Right ventricle myocardium superior (tissue), 1 donor: ENCODE measurements at regions not wholly inside any gene's neighbourhood (a gene's known extent, or its start where the extent isn't known, plus 50 kb on each side); places are given as distances from the start of the nearest gene placed in this dataset.

Experiments used
- ATAC-seq: fragments of 200-7000 bp; cut with Tn5 transposase; one replicate; pipeline ENCODE4 v1.9.1; 2020; ENCODE audit warnings: mild to moderate bottlenecking; ENCODE audit not compliant: poor library complexity
- DNase-seq: peaks from one replicate; pipeline ENCODE4 v3.0.0-alpha.2; 2020
- intact Hi-C: fragments of 100-400 bp; cut with DNase I; formaldehyde crosslinking; loops from one replicate; pipeline ENCODE4 v1.11.2; 2022
- donor health status: DM: no; HTN: yes; CAD: no; lungs with severe emphysema.

GRCh38 chr2:48912110-48912509 lies 156.6 kb upstream of the LHCGR start:
- DNase-seq: no peak
- intact Hi-C loops: no loop called here
- peak; percentile 52 for ATAC-seq

DNA sequence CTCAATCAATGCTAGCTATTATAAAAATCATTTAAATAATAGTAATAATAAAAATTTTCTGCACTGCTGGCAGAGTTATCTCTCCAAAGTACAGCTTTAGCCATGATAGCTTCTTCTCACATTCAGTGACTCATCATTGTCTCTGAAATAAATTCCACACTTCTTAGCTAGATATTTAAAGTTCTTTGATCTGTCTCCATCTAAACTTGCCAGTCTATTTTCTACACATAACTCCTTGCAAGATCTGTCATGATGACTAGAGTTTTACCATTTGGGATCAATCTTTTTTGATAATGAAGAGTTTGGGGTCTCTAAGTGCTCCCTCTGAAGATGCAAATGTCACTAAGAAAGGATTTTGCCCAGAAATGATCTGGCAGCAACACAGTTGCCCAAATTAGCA lies 155.4 kb upstream of the LHCGR start:
- no peak for DNase-seq
- intact Hi-C loops: no loop called here
- no peak for ATAC-seq

GRCh38 chr2:48906633-48907032 lies 151.1 kb upstream of the LHCGR start:
- ATAC-seq (peak; percentile 77), DNase-seq (no peak)
- intact Hi-C loops: no loop called here

- DNase-seq: peak; percentile 52
- intact Hi-C loops: no loop called here
- ATAC-seq: no peak
Observed at GRCh38 chr2:48905696-48906095, 150.2 kb upstream of the LHCGR start.

- intact Hi-C loops: no loop called here
- ATAC-seq (no peak), DNase-seq (no peak)
Observed at GRCh38 chr2:48902521-48902920, 147.0 kb upstream of the LHCGR start.

DNA sequence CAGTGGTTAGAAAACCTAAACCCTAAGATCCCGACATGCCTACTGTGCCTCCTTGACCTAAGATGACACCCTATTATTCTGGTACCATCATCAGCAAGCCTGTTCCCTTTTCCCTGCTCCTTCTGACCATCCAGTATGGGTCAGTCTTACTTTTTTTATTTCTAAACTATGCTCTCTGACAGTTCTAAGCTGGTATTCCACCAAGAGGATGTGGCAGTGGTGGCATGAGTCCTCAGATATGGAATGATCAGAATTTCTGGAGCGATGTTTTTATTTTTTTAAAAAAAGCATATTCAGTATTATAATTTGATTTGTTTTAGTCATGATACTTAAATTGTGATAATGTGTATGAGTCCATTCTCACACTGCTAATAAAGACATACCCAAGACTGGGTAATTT lies 145.9 kb upstream of the LHCGR start:
- DNase-seq: no peak
- intact Hi-C loops: no loop called here
- ATAC-seq: no peak

- no peak for DNase-seq
- ATAC-seq: no peak
- intact Hi-C loops: no loop called here
Observed at GRCh38 chr2:48901015-48901343, 145.5 kb upstream of the LHCGR start.

- DNase-seq (no peak), ATAC-seq (no peak)
- intact Hi-C loops: no loop called here
Observed at GRCh38 chr2:48900321-48901014, 144.9 kb upstream of the LHCGR start.

DNA sequence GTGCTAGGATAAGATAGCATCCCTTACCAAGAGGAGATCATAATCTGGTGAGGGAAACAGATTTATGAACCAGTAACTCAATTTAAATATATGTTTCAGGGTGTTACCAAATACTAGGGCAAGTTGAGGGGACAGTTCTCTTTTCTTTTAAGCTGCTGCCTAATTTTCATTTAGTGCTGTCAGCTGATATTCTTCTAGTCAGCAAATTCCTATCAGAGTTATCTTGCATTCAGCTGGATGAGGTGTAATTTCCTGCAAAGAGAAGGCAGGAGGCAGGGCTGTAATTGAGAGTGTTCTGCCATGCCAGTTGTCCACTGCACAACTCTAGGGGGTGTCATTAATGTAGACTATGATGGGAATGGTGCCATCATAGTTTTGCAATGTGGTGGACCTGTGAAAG lies 141.3 kb upstream of the LHCGR start:
- intact Hi-C loops: no loop called here
- no peak for ATAC-seq

DNA sequence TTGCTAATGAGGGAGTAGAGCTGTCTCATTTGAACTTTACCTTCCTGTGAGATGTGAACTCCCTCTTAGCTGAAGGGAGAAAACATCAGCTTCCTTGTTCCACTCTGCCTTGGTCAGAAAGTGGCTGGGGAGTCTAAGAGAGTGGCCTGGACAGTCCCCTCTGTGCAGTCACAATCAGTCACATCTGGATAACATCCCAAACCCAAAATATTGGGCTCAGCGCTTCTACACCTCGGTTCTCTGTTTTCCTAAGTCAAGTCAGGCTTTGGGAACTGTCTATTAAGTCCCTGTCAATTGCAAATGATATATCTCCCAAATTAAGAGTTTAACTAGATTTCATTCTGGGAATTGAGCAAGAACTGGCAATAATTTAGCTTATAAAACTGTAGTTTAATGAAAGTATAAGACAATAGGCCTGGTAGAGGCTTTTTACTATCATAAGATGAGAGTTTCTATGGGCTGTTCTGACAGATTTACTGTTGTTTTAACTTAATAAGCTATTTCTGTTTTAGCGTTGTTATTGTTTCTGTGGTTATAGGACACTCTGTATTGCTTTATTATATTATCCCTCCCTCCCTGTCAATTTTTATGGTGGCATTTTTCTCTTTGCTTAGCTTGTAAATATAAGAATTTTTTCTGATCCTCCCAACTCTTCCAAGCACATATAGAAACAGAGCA lies 135.1 kb upstream of the LHCGR start:
- no peak for DNase-seq
- ATAC-seq: no peak
- intact Hi-C loops: no loop called here

More for the DNA sequence above, 141.3 kb upstream of the LHCGR start:
- DNase-seq: no peak

DNA sequence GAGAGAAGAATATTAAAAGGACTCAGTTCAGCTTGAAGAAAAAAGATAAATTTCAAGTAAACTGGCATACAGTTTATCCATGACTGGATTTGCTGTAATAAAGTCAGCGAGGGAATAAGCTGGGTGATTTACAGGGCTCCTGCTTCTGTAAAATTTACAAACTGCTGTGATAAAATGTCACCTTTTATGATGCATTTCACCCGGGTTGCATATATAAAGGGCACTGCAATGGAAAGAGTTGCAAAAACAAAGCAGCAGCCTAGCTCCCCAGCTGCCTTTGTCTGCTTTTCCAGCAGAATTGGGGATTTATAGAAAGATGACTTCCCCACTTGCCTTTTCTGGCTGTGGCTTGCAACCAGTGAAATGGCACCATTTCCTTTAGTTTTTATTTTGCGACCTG lies 132.5 kb upstream of the LHCGR start:
- ATAC-seq (no peak), DNase-seq (no peak)
- intact Hi-C loops: no loop called here

- ATAC-seq (no peak), DNase-seq (no peak)
- intact Hi-C loops: no loop called here
Observed at GRCh38 chr2:48886919-48887318, 131.4 kb upstream of the LHCGR start.

DNA sequence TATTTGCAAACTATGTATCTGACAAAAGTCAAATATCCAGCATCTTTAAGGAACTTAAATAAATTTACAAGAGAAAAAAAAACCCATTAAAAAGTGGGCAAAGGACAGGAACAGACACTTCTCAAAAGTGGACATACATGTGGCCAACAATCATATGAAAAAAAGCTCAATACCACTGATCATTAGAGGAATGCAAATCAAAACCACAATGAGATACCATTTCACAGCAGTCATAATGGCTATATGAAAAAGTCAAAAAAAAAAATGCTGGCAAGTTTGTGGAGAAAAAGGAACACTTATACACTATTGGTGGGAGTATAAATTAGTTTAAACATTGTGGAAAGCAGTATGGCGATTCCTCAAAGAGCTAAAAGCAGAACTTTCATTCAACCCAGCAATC lies 130.3 kb upstream of the LHCGR start:
- intact Hi-C loops: no loop called here
- ATAC-seq: no peak
- no peak for DNase-seq

DNA sequence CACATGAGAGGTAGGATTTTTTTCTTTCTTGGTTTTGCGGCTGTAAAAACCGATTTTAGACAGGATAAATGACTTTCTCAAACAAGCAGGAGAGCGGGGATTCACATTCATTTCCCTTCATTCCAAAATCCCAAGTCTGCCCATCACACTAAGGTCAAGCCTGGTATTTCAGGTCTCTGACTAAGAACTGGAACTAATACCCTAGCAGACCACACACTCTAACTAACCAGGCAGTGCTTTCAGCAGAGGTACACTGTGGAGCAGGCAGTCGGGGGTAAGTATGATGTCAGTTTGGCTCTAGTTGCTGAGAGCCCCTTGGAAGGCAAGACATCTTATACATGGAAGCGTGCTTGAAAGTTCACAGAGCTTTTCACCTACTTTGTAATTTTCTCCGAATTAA lies 128.1 kb upstream of the LHCGR start:
- no peak for DNase-seq
- intact Hi-C loops: no loop called here

DNA sequence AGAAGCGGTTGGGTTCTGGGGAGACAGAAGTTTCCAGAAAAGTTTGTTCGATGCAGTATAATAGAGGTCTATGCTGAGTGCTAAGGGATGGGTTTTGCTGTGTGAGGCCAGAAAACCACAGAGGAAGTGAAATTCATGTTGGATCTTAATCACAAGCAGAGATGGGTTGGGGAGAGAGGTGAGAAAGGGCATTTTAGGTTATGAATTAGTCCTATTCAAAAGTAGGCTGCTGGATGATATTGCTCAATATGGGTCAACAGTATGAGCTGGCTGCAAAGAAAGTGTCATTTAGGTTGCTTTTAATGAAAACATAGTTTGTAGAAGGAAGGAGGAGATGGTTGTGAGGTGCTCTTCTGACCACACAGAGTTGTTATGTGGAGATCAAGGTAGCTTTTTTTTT lies 118.8 kb upstream of the LHCGR start:
- no peak for DNase-seq

More for the DNA sequence above, 128.1 kb upstream of the LHCGR start:
- no peak for ATAC-seq

DNA sequence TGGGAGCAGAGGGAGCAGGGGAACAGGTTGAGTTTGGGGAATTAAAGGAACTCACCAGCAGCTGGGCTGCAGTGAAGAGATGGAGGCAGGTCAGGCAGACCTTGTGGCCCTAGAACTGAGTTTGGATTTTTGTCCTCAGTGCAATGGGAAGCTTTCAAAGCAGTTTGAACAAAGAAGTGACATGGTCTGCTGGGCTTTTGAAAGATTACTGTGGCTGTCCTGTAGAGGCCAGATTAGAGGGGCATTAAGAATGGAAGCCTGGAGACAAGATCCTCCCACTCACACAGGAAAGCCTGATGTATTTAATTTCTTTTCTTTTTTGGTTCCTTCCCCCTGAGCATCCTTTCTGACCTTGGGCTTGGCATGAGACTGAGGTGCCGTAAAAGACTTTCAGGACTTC lies 118.1 kb upstream of the LHCGR start:
- ATAC-seq (no peak), DNase-seq (no peak)
- intact Hi-C loops: no loop called here

More for the DNA sequence above, 118.8 kb upstream of the LHCGR start:
- no peak for ATAC-seq
- intact Hi-C loops: no loop called here

DNA sequence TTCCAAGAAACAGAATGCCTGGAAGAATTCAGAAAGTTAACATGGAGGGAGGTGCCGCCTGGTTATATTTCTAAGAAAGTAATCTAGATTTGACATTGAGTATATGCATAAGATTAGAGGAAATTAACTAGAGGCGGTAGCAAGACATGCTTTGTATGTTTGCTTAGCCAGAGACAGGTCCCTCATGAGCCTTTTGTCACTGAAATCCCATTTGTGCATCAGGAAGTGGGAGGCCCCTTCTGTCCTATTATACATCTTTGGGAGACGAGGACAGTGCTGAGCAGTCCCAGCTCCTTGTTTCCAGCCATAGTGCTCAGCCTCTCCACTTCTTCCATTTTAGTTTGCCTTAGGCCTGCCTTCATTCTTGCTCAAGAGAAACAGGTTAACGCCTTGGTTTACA lies 115.4 kb upstream of the LHCGR start:
- ATAC-seq (no peak), DNase-seq (no peak)
- intact Hi-C loops: no loop called here

GRCh38 chr2:48870503-48870902 lies 115.0 kb upstream of the LHCGR start:
- ATAC-seq: no peak
- intact Hi-C loops: no loop called here
- DNase-seq: no peak

- no peak for ATAC-seq
- intact Hi-C loops: no loop called here
- DNase-seq: no peak
Observed at GRCh38 chr2:48865704-48866103, 110.2 kb upstream of the LHCGR start.

GRCh38 chr2:48860380-48860779 lies 104.9 kb upstream of the LHCGR start:
- DNase-seq (no peak), ATAC-seq (no peak)
- intact Hi-C loops: no loop called here

DNA sequence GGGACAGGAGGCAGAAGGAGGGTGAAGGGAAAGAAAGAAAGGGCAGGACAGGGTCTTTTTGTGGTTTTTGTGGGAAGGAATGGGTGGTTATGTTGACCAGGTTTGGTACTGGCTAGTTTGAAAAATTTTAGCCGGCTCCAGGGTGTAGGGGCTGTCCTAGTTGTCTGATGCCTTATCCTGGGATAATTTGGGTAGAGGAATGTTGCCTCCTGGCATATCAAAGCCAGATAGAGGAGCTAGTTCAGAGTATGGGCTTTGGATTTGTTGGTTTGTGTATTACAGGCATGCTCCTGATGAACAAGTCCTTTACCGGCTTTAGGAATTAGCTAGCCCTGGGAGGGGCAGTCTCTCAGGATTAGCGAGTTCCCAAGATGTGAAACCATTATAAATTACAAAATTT lies 101.1 kb upstream of the LHCGR start:
- ATAC-seq (no peak), DNase-seq (no peak)
- intact Hi-C loops: no loop called here
